HCT116 (cell line): ENCODE measurements at regions not wholly inside any gene's neighbourhood (a gene's known extent, or its start where the extent isn't known, plus 50 kb on each side); places are given as distances from the start of the nearest gene placed in this dataset.

ENCODE experiments used
- ATAC-seq: fragments of 200-7000 bp; cut with Tn5 transposase; 2 replicates; pipeline ENCODE4 v1.9.1; 2020; ENCODE audit warnings: mild to moderate bottlenecking, moderate library complexity
- BruUV-seq: library from RNA; stranded (reverse); fragments of 400-500 nt; replicated peaks from 2 replicates; lab custom pipeline; 2021; lab: Mats Ljungman, UMichigan
- CTCF ChIA-PET: fragments of 300-600 bp; sonication (Branson Sonifier 250); formaldehyde crosslinking; loops from one replicate; lab custom pipeline; 2021; ENCODE audit warnings: antibody characterized with exemption; lab: Charles Lee
- POLR2A ChIA-PET: fragments of 300-600, 350-600 bp; sonication (Branson Sonifier 250); formaldehyde crosslinking; loops from one replicate; lab custom pipeline; 2021; ENCODE audit warnings: antibody characterized with exemption; lab: Charles Lee
- RAD21 ChIA-PET, 2 experiments: fragments of 300-600 bp; sonication (Branson Sonifier 250); formaldehyde crosslinking; loops; one replicate each; lab custom pipeline; 2023; ENCODE audit warnings: low total read pairs in 2 of 2; ENCODE audit not compliant: uncharacterized antibody in 2 of 2, unreplicated experiment in 2 of 2, low non-redundant PET in 1 of 2; lab: Charles Lee
- DNase-seq: peaks from one replicate; pipeline ENCODE4 v3.0.0-alpha.2; 2010; ENCODE audit warnings: low read depth, low spot score
- H2AFZ ChIP-seq: fragments of 200-600 bp; shearing (Covaris generic), sonication (generic); 2 replicates; pipeline ENCODE4 v1.6.1; 2017; ENCODE audit warnings: low read depth, mixed run types, mixed read lengths, antibody characterized with exemption, low read length; ENCODE audit not compliant: poor library complexity, severe bottlenecking
- H3K27ac ChIP-seq: 2 replicates; pipeline ENCODE4 v1.5.1; 2012; ENCODE audit warnings: low read depth, low read length
- H3K27me3 ChIP-seq: fragments of 200-600 bp; sonication (generic); 2 replicates; pipeline ENCODE4 v1.6.1; 2016; ENCODE audit warnings: mixed run types, low read length, mixed read lengths; ENCODE audit not compliant: insufficient read depth
- H3K36me3 ChIP-seq, 2 experiments: fragments of 200-500 bp in 1 of 2; fragments of 200-600 bp in 1 of 2; sonication (Bioruptor generic) in 1 of 2; sonication (generic) in 1 of 2; 2 replicates each; pipeline versions ENCODE4 v1.5.1 to v1.6.1; 2014 to 2016; ENCODE audit warnings: low read length in 2 of 2, inconsistent platforms in 1 of 2, mixed read lengths in 1 of 2, mixed run types in 1 of 2; ENCODE audit not compliant: insufficient read depth in 2 of 2, control insufficient read depth in 1 of 2
- H3K4me1 ChIP-seq, 2 experiments: fragments of 200-600 bp in 1 of 2; sonication (generic) in 1 of 2; 2 replicates each; pipeline versions ENCODE4 v1.5.1 to v1.6.1; 2012 to 2017; ENCODE audit warnings: low read length in 2 of 2, inconsistent platforms in 1 of 2, mild to moderate bottlenecking in 1 of 2, mixed read lengths in 1 of 2, mixed run types in 1 of 2, moderate library complexity in 1 of 2; ENCODE audit not compliant: insufficient read depth in 2 of 2, control insufficient read depth in 1 of 2
- H3K4me2 ChIP-seq: fragments of 200-600 bp; sonication (generic); 2 replicates; pipeline ENCODE4 v1.6.1; 2017; ENCODE audit warnings: mixed run types, low read length, mixed read lengths
- H3K4me3 ChIP-seq, 2 experiments: fragments of 200-600 bp in 1 of 2; sonication (generic) in 1 of 2; replicated peaks in 1 of 2; 2 replicates each; pipeline ENCODE4 v1.5.1; 2011 to 2016; ENCODE audit warnings: low read length in 2 of 2, control low read depth in 1 of 2, low read depth in 1 of 2, mild to moderate bottlenecking in 1 of 2, mixed read lengths in 1 of 2, mixed run types in 1 of 2
- H3K79me2 ChIP-seq: fragments of 200-600 bp; sonication (generic); 2 replicates; pipeline ENCODE4 v1.6.1; 2017; ENCODE audit warnings: mild to moderate bottlenecking, mixed run types, low read length, moderate library complexity, mixed read lengths; ENCODE audit not compliant: insufficient read depth
- H3K9ac ChIP-seq: fragments of 200-600 bp; sonication (generic); 2 replicates; pipeline ENCODE4 v1.6.1; 2016; ENCODE audit warnings: low read length, mixed read lengths
- H3K9me2 ChIP-seq: fragments of 200-600 bp; sonication (generic), shearing (Covaris generic); 2 replicates; pipeline ENCODE4 v1.6.1; 2017; ENCODE audit warnings: mixed run types, mild to moderate bottlenecking, moderate library complexity; ENCODE audit not compliant: insufficient read depth
- H3K9me3 ChIP-seq, 2 experiments: fragments of 200-500 bp in 1 of 2; fragments of 200-600 bp in 1 of 2; sonication (Bioruptor generic) in 1 of 2; sonication (generic) in 1 of 2; 2 replicates each; pipeline ENCODE4 v1.6.1; 2014 to 2017; ENCODE audit warnings: low read length in 2 of 2, mixed read lengths in 2 of 2, inconsistent platforms in 1 of 2, low read depth in 1 of 2, mild to moderate bottlenecking in 1 of 2, mixed run types in 1 of 2, moderate library complexity in 1 of 2; ENCODE audit not compliant: control insufficient read depth in 1 of 2, insufficient read depth in 1 of 2
- H4K20me1 ChIP-seq: fragments of 200-600 bp; sonication (generic), shearing (Covaris generic); 2 replicates; pipeline ENCODE4 v1.6.1; 2017; ENCODE audit warnings: mixed run types, mild to moderate bottlenecking, moderate library complexity; ENCODE audit not compliant: insufficient read depth
- EGR1 ChIP-seq: IDR thresholded peaks from 2 replicates; pipeline ENCODE4 v1.6.1; 2012; ENCODE audit warnings: low read depth
- ELF1 ChIP-seq: IDR thresholded peaks from 2 replicates; pipeline ENCODE4 v1.6.1; 2012; ENCODE audit warnings: low read depth, borderline replicate concordance
- EZH2 ChIP-seq: fragments of 200-600 bp; sonication (generic); IDR thresholded peaks from 2 replicates; pipeline ENCODE4 v1.6.1; 2017; ENCODE audit warnings: antibody characterized with exemption, mixed run types
- FOSL1 ChIP-seq: IDR thresholded peaks from 2 replicates; pipeline ENCODE4 v1.6.1; 2012; ENCODE audit warnings: low read depth
- JUND ChIP-seq: IDR thresholded peaks from 2 replicates; pipeline ENCODE4 v1.6.1; 2012
- POLR2A ChIP-seq: IDR thresholded peaks from 2 replicates; pipeline ENCODE4 v1.7.0; 2011; ENCODE audit warnings: borderline replicate concordance; ENCODE audit not compliant: insufficient read depth, insufficient read length; ENCODE audit errors: extremely low read depth
- POLR2AphosphoS5 ChIP-seq: IDR thresholded peaks from 2 replicates; pipeline ENCODE4 v1.6.1; 2011; ENCODE audit warnings: mild to moderate bottlenecking, low read depth, low read length, moderate library complexity
- RAD21 ChIP-seq: IDR thresholded peaks from 2 replicates; pipeline ENCODE4 v1.6.1; 2012; ENCODE audit warnings: low read depth, mild to moderate bottlenecking
- SIN3A ChIP-seq: IDR thresholded peaks from 2 replicates; pipeline ENCODE4 v1.6.1; 2012; ENCODE audit warnings: low read depth
- SRF ChIP-seq: IDR thresholded peaks from 2 replicates; pipeline ENCODE4 v1.6.1; 2012; ENCODE audit warnings: low read depth
- ZFX ChIP-seq: fragments of 450-650 bp; IDR thresholded peaks from 2 replicates; pipeline ENCODE4 v1.6.1; 2017
- ZNF274 ChIP-seq: fragments of 200-500 bp; sonication (Bioruptor generic); IDR thresholded peaks from 2 replicates; pipeline ENCODE4 v1.6.1; 2014; ENCODE audit warnings: mild to moderate bottlenecking, low read depth, low read length, inconsistent platforms
- intact Hi-C: fragments of 100-400 bp; cut with micrococcal nuclease; formaldehyde crosslinking; loops from 2 replicates; pipeline ENCODE4 v1.10.0; 2022
- TF ChIP-seq, protein P1 (sequence below): IDR thresholded peaks from 2 replicates; pipeline ENCODE4 v1.6.1; 2011; ENCODE audit warnings: mild to moderate bottlenecking, low read length, moderate library complexity; ENCODE audit not compliant: insufficient replicate concordance; ENCODE audit errors: extremely low read depth
- TF ChIP-seq, protein P2 (sequence below): IDR thresholded peaks from 2 replicates; pipeline ENCODE4 v1.6.1; 2012; ENCODE audit warnings: low read depth
- TF ChIP-seq, protein P3 (sequence below): IDR thresholded peaks from 2 replicates; pipeline ENCODE4 v1.6.1; 2012

DNA sequence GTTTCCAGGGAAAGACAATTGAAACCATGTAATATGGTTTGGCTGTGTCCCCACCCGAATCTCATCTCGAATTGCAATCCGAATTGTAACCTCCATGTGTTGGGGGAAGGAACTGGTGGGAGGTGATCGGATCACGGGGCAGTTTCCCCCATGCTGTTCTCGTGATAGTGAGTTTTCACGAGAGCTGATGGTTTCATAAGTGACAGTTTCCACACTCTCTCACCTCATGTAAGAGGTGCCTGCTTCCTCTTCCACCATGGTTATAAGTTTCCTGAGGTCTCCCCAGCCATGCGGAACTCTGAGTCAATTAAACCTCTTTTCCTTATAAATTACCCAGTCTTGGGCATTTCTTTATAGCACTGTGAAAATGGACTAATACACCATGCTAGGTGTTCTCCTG, 148.3 kb upstream of the CADM1 start:
- H3K9me2 ChIP-seq: no peaks in the 10 kb centered on the region
- BruUV-seq: no TSS peak
- H3K9ac ChIP-seq: no peak overlapping the region
- no peaks in the 10 kb centered on the region for H3K36me3 ChIP-seq
- no peaks in the 10 kb centered on the region for H3K79me2 ChIP-seq
- ATAC-seq: no peak
- H2AFZ ChIP-seq: no peak overlapping the region
- RAD21 ChIA-PET: no interaction called here
- TF ChIP-seq ZFX (no peak), POLR2A (no peak), JUND (no peak), EGR1 (no peak), FOSL1 (no peak), RAD21 (no peak), ZNF274 (no peak), SIN3A (no peak), ELF1 (no peak)
- TF ChIP-seq, protein P1, sequence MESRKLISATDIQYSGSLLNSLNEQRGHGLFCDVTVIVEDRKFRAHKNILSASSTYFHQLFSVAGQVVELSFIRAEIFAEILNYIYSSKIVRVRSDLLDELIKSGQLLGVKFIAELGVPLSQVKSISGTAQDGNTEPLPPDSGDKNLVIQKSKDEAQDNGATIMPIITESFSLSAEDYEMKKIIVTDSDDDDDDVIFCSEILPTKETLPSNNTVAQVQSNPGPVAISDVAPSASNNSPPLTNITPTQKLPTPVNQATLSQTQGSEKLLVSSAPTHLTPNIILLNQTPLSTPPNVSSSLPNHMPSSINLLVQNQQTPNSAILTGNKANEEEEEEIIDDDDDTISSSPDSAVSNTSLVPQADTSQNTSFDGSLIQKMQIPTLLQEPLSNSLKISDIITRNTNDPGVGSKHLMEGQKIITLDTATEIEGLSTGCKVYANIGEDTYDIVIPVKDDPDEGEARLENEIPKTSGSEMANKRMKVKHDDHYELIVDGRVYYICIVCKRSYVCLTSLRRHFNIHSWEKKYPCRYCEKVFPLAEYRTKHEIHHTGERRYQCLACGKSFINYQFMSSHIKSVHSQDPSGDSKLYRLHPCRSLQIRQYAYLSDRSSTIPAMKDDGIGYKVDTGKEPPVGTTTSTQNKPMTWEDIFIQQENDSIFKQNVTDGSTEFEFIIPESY: no peak
- DNase-seq: no peak
- H3K4me2 ChIP-seq: no peak overlapping the region
- no peaks in the 10 kb centered on the region for H3K4me1 ChIP-seq
- no peaks in the 10 kb centered on the region for H4K20me1 ChIP-seq
- H3K9me3 ChIP-seq: peaks cover 0 to 15% of the 10 kb centered on the region in 2 experiments; a peak in 1 of 4 replicates
- no peak overlapping the region for H3K4me3 ChIP-seq
- H3K27me3 ChIP-seq: no peaks in the 10 kb centered on the region
- CTCF ChIA-PET: no interaction called here
- H3K27ac ChIP-seq: no peak overlapping the region
- intact Hi-C loops: no loop called here
- POLR2A ChIA-PET: no interaction called here

DNA sequence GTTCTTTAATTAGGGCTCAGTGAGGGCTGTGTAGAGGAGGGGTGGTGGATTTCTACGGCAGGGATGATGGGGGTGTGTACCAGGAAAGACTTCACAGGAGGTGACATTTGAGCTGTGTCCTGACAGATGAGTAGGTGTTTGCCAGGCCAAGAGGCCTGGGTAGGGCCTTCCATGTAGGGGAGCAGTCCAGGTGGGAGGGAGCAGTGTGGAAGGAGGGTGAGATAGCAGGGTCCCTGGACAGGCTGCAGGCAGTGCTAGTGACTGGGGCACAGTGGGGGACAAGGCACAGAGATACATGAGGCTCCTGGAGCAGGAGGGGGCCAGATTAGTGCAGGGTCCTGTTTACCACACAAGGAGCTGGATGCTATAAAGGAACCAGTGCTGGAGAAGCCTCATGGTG, 147.9 kb upstream of the CADM1 start:
- Histone ChIP-seq H4K20me1 (no peaks in the 10 kb centered on the region), H3K27ac (no peak overlapping the region), H2AFZ (no peak overlapping the region), H3K9me2 (no peaks in the 10 kb centered on the region), H3K4me2 (no peak overlapping the region), H3K9me3 (peaks cover 0 to 15% of the 10 kb centered on the region in 2 experiments; a peak in 1 of 4 replicates), H3K4me3 (no peak overlapping the region), H3K4me1 (no peaks in the 10 kb centered on the region), H3K36me3 (no peaks in the 10 kb centered on the region), H3K27me3 (no peaks in the 10 kb centered on the region), H3K9ac (no peak overlapping the region), H3K79me2 (no peaks in the 10 kb centered on the region)
- DNase-seq: no peak
- CTCF ChIA-PET: no interaction called here
- no TSS peak for BruUV-seq
- POLR2A ChIA-PET: no interaction called here
- RAD21 ChIA-PET: no interaction called here
- ATAC-seq: no peak
- intact Hi-C loops: no loop called here
- TF ChIP-seq EZH2: no peak
- TF ChIP-seq, protein P2, sequence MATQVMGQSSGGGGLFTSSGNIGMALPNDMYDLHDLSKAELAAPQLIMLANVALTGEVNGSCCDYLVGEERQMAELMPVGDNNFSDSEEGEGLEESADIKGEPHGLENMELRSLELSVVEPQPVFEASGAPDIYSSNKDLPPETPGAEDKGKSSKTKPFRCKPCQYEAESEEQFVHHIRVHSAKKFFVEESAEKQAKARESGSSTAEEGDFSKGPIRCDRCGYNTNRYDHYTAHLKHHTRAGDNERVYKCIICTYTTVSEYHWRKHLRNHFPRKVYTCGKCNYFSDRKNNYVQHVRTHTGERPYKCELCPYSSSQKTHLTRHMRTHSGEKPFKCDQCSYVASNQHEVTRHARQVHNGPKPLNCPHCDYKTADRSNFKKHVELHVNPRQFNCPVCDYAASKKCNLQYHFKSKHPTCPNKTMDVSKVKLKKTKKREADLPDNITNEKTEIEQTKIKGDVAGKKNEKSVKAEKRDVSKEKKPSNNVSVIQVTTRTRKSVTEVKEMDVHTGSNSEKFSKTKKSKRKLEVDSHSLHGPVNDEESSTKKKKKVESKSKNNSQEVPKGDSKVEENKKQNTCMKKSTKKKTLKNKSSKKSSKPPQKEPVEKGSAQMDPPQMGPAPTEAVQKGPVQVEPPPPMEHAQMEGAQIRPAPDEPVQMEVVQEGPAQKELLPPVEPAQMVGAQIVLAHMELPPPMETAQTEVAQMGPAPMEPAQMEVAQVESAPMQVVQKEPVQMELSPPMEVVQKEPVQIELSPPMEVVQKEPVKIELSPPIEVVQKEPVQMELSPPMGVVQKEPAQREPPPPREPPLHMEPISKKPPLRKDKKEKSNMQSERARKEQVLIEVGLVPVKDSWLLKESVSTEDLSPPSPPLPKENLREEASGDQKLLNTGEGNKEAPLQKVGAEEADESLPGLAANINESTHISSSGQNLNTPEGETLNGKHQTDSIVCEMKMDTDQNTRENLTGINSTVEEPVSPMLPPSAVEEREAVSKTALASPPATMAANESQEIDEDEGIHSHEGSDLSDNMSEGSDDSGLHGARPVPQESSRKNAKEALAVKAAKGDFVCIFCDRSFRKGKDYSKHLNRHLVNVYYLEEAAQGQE: no peak
- TF ChIP-seq, protein P1: no peak
- TF ChIP-seq ZNF274: no peak
- no peak for TF ChIP-seq RAD21
- TF ChIP-seq SRF: no peak
- TF ChIP-seq POLR2AphosphoS5: no peak
- TF ChIP-seq, protein P3, sequence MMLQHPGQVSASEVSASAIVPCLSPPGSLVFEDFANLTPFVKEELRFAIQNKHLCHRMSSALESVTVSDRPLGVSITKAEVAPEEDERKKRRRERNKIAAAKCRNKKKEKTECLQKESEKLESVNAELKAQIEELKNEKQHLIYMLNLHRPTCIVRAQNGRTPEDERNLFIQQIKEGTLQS: no peak
